Heart left ventricle (tissue), 13 donors: ENCODE measurements at regions not wholly inside any gene's neighbourhood (a gene's known extent, or its start where the extent isn't known, plus 50 kb on each side); places are given as distances from the start of the nearest gene placed in this dataset.

Source experiments
- POLR2A ChIP-seq, 2 donors: fragments of 450-650 bp; IDR thresholded peaks; one replicate each; pipeline ENCODE4 v1.6.1; 2017; ENCODE audit warnings: antibody characterized with exemption in 2 of 2, mild to moderate bottlenecking in 2 of 2, moderate library complexity in 2 of 2
- TF ChIP-seq, protein P1 (sequence below), 12 donors: fragments of 200-600 bp; sonication (generic) in 4 of 12; IDR thresholded peaks; one replicate each; pipeline versions ENCODE4 v1.5.0 to v1.8.0; 2018 to 2022; ENCODE audit warnings: antibody characterized with exemption in 12 of 12, mild to moderate bottlenecking in 5 of 12
- donor health status: ischemic (EF 13 %, LVEDD 7.1; RV severe dilation, severe dysfunction).
- donor health status: DM: no; HTN: yes; CAD: no.
- donor health status: DM: no; HTN: no; CAD: no.
- donor health status: ischemic (EF 25% LVEDD 6.9; RV normal size, moderate dysfunction).
- donor health status: ischemic (EF 25% LVEDD 5.7; RV mildly dilated, moderate dysfunction).
- donor health status: ischemic (EF 35%, LVEDD 5.7; RV mildly dilated, moderate dysfunction).
- donor health status: nonischemic (EF 11% LVEDD 7.7; RV severe dilation, severe dysfunction).
- donor health status: DM: yes; HTN: yes; CAD: no.
- donor health status: PGD.
- donor health status: ischemic (EF 29% LVEDD 5.4; RV normal size, mild dysfunction).
- donor health status: nonischemic (EF 23%, LVEDD 6.1; RV moderate dilation, normal function).

DNA sequence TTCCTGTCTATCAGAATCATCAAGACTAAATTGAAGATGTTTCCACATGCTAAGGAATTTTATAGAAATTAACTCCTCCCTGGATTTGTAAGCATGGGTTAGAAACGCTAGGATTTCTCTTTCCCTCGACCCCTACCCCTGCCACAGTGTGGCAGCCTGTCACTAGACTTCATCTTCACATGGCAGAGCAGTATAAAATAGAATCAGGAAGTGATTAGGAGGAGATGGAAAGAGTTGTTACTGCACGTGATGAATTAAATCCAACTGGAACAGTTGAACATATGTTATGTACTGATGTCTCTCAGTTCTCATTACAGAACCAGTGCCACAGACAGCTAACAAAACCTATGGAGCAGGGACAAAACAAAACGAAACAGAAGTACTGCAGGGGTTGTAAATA, 130.0 kb upstream of the BNIP2 start:
- TF ChIP-seq, protein P1, sequence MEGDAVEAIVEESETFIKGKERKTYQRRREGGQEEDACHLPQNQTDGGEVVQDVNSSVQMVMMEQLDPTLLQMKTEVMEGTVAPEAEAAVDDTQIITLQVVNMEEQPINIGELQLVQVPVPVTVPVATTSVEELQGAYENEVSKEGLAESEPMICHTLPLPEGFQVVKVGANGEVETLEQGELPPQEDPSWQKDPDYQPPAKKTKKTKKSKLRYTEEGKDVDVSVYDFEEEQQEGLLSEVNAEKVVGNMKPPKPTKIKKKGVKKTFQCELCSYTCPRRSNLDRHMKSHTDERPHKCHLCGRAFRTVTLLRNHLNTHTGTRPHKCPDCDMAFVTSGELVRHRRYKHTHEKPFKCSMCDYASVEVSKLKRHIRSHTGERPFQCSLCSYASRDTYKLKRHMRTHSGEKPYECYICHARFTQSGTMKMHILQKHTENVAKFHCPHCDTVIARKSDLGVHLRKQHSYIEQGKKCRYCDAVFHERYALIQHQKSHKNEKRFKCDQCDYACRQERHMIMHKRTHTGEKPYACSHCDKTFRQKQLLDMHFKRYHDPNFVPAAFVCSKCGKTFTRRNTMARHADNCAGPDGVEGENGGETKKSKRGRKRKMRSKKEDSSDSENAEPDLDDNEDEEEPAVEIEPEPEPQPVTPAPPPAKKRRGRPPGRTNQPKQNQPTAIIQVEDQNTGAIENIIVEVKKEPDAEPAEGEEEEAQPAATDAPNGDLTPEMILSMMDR (IDR thresholded peaks at IDR 0.05) = no peak
- no peak for TF ChIP-seq POLR2A (IDR thresholded peaks at IDR 0.05)
